OCI-LY7 (cell line): ENCODE measurements at regions not wholly inside any gene's neighbourhood (a gene's known extent, or its start where the extent isn't known, plus 50 kb on each side); places are given as distances from the start of the nearest gene placed in this dataset.

Source experiments
- EZH2phosphoT487 ChIP-seq: fragments of 200-600 bp; sonication (generic); IDR thresholded peaks from 2 replicates; pipeline ENCODE4 v1.6.1; 2018; ENCODE audit warnings: low read depth, borderline replicate concordance, mild to moderate bottlenecking, mixed run types, antibody characterized with exemption, low read length, moderate library complexity, mixed read lengths
- TF ChIP-seq, protein P1 (sequence below): fragments of 200-600 bp; sonication (generic); conservative IDR thresholded peaks from 2 replicates; pipeline ENCODE4 v1.5.1; 2014; ENCODE audit warnings: mild to moderate bottlenecking, antibody characterized with exemption, low read length, moderate library complexity, mixed read lengths

GRCh38 chr2:184256611-184257010 is 341.7 kb upstream of the ZNF804A start:
- TF ChIP-seq, protein P1, sequence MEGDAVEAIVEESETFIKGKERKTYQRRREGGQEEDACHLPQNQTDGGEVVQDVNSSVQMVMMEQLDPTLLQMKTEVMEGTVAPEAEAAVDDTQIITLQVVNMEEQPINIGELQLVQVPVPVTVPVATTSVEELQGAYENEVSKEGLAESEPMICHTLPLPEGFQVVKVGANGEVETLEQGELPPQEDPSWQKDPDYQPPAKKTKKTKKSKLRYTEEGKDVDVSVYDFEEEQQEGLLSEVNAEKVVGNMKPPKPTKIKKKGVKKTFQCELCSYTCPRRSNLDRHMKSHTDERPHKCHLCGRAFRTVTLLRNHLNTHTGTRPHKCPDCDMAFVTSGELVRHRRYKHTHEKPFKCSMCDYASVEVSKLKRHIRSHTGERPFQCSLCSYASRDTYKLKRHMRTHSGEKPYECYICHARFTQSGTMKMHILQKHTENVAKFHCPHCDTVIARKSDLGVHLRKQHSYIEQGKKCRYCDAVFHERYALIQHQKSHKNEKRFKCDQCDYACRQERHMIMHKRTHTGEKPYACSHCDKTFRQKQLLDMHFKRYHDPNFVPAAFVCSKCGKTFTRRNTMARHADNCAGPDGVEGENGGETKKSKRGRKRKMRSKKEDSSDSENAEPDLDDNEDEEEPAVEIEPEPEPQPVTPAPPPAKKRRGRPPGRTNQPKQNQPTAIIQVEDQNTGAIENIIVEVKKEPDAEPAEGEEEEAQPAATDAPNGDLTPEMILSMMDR = no peak
- TF ChIP-seq EZH2phosphoT487 = no peak
